NT2/D1 (cell line): ENCODE measurements at regions not wholly inside any gene's neighbourhood (a gene's known extent, or its start where the extent isn't known, plus 50 kb on each side); places are given as distances from the start of the nearest gene placed in this dataset.

Experiments used
- SUZ12 ChIP-seq: IDR thresholded peaks from 2 replicates; pipeline ENCODE4 v1.6.1; 2011; ENCODE audit not compliant: insufficient read length, insufficient read depth; ENCODE audit errors: extremely low read depth
- YY1 ChIP-seq: IDR thresholded peaks from 2 replicates; pipeline ENCODE4 v1.6.1; 2011; ENCODE audit not compliant: insufficient read length, insufficient read depth
- ZNF274 ChIP-seq: IDR thresholded peaks from 2 replicates; pipeline ENCODE4 v1.6.1; 2011; ENCODE audit warnings: mild to moderate bottlenecking, low read depth, low read length

DNA sequence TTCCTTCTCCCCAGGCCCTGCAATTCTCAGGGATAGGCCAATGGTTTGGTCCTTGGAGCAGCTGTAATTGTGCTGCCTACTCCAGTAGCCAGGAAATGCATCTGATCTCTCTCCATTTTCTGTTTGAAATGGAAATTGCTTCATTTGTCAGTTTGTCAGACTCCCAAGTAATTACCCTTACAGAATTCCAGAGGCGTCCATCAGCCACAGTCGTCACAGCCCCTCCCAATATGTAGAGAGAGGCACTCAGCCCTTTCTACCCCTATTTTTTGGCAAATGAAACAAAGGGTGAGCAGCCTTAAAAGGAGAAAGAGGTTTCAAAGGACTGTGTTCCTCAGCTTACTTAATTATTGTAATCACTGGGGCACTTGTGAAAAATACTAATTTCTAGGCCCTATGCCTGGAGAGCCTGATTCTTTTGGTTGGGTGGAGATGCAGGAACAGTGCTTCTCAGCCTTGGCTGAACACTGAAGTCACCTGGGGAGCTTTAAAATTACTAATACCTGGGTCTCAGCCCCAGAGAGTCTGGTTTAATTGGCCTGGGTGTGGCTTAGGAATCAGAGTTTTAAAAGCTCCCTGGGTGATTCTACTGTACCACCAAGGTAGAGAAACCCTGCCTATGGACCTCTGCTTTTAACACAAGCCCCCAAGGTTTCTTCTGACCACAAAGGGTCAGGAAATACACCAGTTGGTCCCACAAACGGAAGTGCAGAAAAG, 190.0 kb downstream of the EMP1 start:
- TF ChIP-seq ZNF274 (no peak), SUZ12 (no peak), YY1 (no peak)
